HCT116 (cell line): ENCODE measurements at regions not wholly inside any gene's neighbourhood (a gene's known extent, or its start where the extent isn't known, plus 50 kb on each side); places are given as distances from the start of the nearest gene placed in this dataset.

Experiments
- ATAC-seq: fragments of 200-7000 bp; cut with Tn5 transposase; 2 replicates; pipeline ENCODE4 v1.9.1; 2020; ENCODE audit warnings: mild to moderate bottlenecking, moderate library complexity
- BruUV-seq: library from RNA; stranded (reverse); fragments of 400-500 nt; replicated peaks from 2 replicates; lab custom pipeline; 2021; lab: Mats Ljungman, UMichigan
- CTCF ChIA-PET: fragments of 300-600 bp; sonication (Branson Sonifier 250); formaldehyde crosslinking; loops from one replicate; lab custom pipeline; 2021; ENCODE audit warnings: antibody characterized with exemption; lab: Charles Lee
- POLR2A ChIA-PET: fragments of 300-600, 350-600 bp; sonication (Branson Sonifier 250); formaldehyde crosslinking; loops from one replicate; lab custom pipeline; 2021; ENCODE audit warnings: antibody characterized with exemption; lab: Charles Lee
- RAD21 ChIA-PET, 2 experiments: fragments of 300-600 bp; sonication (Branson Sonifier 250); formaldehyde crosslinking; loops; one replicate each; lab custom pipeline; 2023; ENCODE audit warnings: low total read pairs in 2 of 2; ENCODE audit not compliant: uncharacterized antibody in 2 of 2, unreplicated experiment in 2 of 2, low non-redundant PET in 1 of 2; lab: Charles Lee
- DNase-seq: peaks from one replicate; pipeline ENCODE4 v3.0.0-alpha.2; 2010; ENCODE audit warnings: low read depth, low spot score
- H2AFZ ChIP-seq: fragments of 200-600 bp; shearing (Covaris generic), sonication (generic); 2 replicates; pipeline ENCODE4 v1.6.1; 2017; ENCODE audit warnings: low read depth, mixed run types, mixed read lengths, antibody characterized with exemption, low read length; ENCODE audit not compliant: poor library complexity, severe bottlenecking
- H3K27ac ChIP-seq: 2 replicates; pipeline ENCODE4 v1.5.1; 2012; ENCODE audit warnings: low read depth, low read length
- H3K27me3 ChIP-seq: fragments of 200-600 bp; sonication (generic); 2 replicates; pipeline ENCODE4 v1.6.1; 2016; ENCODE audit warnings: mixed run types, low read length, mixed read lengths; ENCODE audit not compliant: insufficient read depth
- H3K36me3 ChIP-seq, 2 experiments: fragments of 200-500 bp in 1 of 2; fragments of 200-600 bp in 1 of 2; sonication (Bioruptor generic) in 1 of 2; sonication (generic) in 1 of 2; 2 replicates each; pipeline versions ENCODE4 v1.5.1 to v1.6.1; 2014 to 2016; ENCODE audit warnings: low read length in 2 of 2, inconsistent platforms in 1 of 2, mixed read lengths in 1 of 2, mixed run types in 1 of 2; ENCODE audit not compliant: insufficient read depth in 2 of 2, control insufficient read depth in 1 of 2
- H3K4me1 ChIP-seq, 2 experiments: fragments of 200-600 bp in 1 of 2; sonication (generic) in 1 of 2; 2 replicates each; pipeline versions ENCODE4 v1.5.1 to v1.6.1; 2012 to 2017; ENCODE audit warnings: low read length in 2 of 2, inconsistent platforms in 1 of 2, mild to moderate bottlenecking in 1 of 2, mixed read lengths in 1 of 2, mixed run types in 1 of 2, moderate library complexity in 1 of 2; ENCODE audit not compliant: insufficient read depth in 2 of 2, control insufficient read depth in 1 of 2
- H3K4me2 ChIP-seq: fragments of 200-600 bp; sonication (generic); 2 replicates; pipeline ENCODE4 v1.6.1; 2017; ENCODE audit warnings: mixed run types, low read length, mixed read lengths
- H3K4me3 ChIP-seq, 2 experiments: fragments of 200-600 bp in 1 of 2; sonication (generic) in 1 of 2; replicated peaks in 1 of 2; 2 replicates each; pipeline ENCODE4 v1.5.1; 2011 to 2016; ENCODE audit warnings: low read length in 2 of 2, control low read depth in 1 of 2, low read depth in 1 of 2, mild to moderate bottlenecking in 1 of 2, mixed read lengths in 1 of 2, mixed run types in 1 of 2
- H3K79me2 ChIP-seq: fragments of 200-600 bp; sonication (generic); 2 replicates; pipeline ENCODE4 v1.6.1; 2017; ENCODE audit warnings: mild to moderate bottlenecking, mixed run types, low read length, moderate library complexity, mixed read lengths; ENCODE audit not compliant: insufficient read depth
- H3K9ac ChIP-seq: fragments of 200-600 bp; sonication (generic); 2 replicates; pipeline ENCODE4 v1.6.1; 2016; ENCODE audit warnings: low read length, mixed read lengths
- H3K9me2 ChIP-seq: fragments of 200-600 bp; sonication (generic), shearing (Covaris generic); 2 replicates; pipeline ENCODE4 v1.6.1; 2017; ENCODE audit warnings: mixed run types, mild to moderate bottlenecking, moderate library complexity; ENCODE audit not compliant: insufficient read depth
- H3K9me3 ChIP-seq, 2 experiments: fragments of 200-500 bp in 1 of 2; fragments of 200-600 bp in 1 of 2; sonication (Bioruptor generic) in 1 of 2; sonication (generic) in 1 of 2; 2 replicates each; pipeline ENCODE4 v1.6.1; 2014 to 2017; ENCODE audit warnings: low read length in 2 of 2, mixed read lengths in 2 of 2, inconsistent platforms in 1 of 2, low read depth in 1 of 2, mild to moderate bottlenecking in 1 of 2, mixed run types in 1 of 2, moderate library complexity in 1 of 2; ENCODE audit not compliant: control insufficient read depth in 1 of 2, insufficient read depth in 1 of 2
- H4K20me1 ChIP-seq: fragments of 200-600 bp; sonication (generic), shearing (Covaris generic); 2 replicates; pipeline ENCODE4 v1.6.1; 2017; ENCODE audit warnings: mixed run types, mild to moderate bottlenecking, moderate library complexity; ENCODE audit not compliant: insufficient read depth
- EGR1 ChIP-seq: IDR thresholded peaks from 2 replicates; pipeline ENCODE4 v1.6.1; 2012; ENCODE audit warnings: low read depth
- ELF1 ChIP-seq: IDR thresholded peaks from 2 replicates; pipeline ENCODE4 v1.6.1; 2012; ENCODE audit warnings: low read depth, borderline replicate concordance
- EZH2phosphoT487 ChIP-seq: fragments of 200-600 bp; IDR thresholded peaks from 2 replicates; pipeline ENCODE4 v1.6.1; 2018; ENCODE audit warnings: antibody characterized with exemption, borderline replicate concordance
- FOSL1 ChIP-seq: IDR thresholded peaks from 2 replicates; pipeline ENCODE4 v1.6.1; 2012; ENCODE audit warnings: low read depth
- JUND ChIP-seq: IDR thresholded peaks from 2 replicates; pipeline ENCODE4 v1.6.1; 2012
- POLR2A ChIP-seq: IDR thresholded peaks from 2 replicates; pipeline ENCODE4 v1.7.0; 2011; ENCODE audit warnings: borderline replicate concordance; ENCODE audit not compliant: insufficient read depth, insufficient read length; ENCODE audit errors: extremely low read depth
- POLR2AphosphoS5 ChIP-seq: IDR thresholded peaks from 2 replicates; pipeline ENCODE4 v1.6.1; 2011; ENCODE audit warnings: mild to moderate bottlenecking, low read depth, low read length, moderate library complexity
- RAD21 ChIP-seq: IDR thresholded peaks from 2 replicates; pipeline ENCODE4 v1.6.1; 2012; ENCODE audit warnings: low read depth, mild to moderate bottlenecking
- SIN3A ChIP-seq: IDR thresholded peaks from 2 replicates; pipeline ENCODE4 v1.6.1; 2012; ENCODE audit warnings: low read depth
- SP1 ChIP-seq: IDR thresholded peaks from 2 replicates; pipeline ENCODE4 v1.6.1; 2012; ENCODE audit warnings: low read depth
- SRF ChIP-seq: IDR thresholded peaks from 2 replicates; pipeline ENCODE4 v1.6.1; 2012; ENCODE audit warnings: low read depth
- TCF7L2 ChIP-seq: IDR thresholded peaks from 2 replicates; pipeline ENCODE4 v1.7.0; 2011; ENCODE audit warnings: borderline replicate concordance, inconsistent platforms; ENCODE audit not compliant: insufficient read depth, insufficient read length; ENCODE audit errors: extremely low read depth
- YY1 ChIP-seq: IDR thresholded peaks from 2 replicates; pipeline ENCODE4 v1.6.1; 2011; ENCODE audit warnings: low read length, low read depth, moderate library complexity, mild to moderate bottlenecking; ENCODE audit not compliant: insufficient replicate concordance; ENCODE audit errors: extremely low read depth
- ZNF274 ChIP-seq: fragments of 200-500 bp; sonication (Bioruptor generic); IDR thresholded peaks from 2 replicates; pipeline ENCODE4 v1.6.1; 2014; ENCODE audit warnings: mild to moderate bottlenecking, low read depth, low read length, inconsistent platforms
- intact Hi-C: fragments of 100-400 bp; cut with micrococcal nuclease; formaldehyde crosslinking; loops from 2 replicates; pipeline ENCODE4 v1.10.0; 2022
- TF ChIP-seq, protein P1 (sequence below): IDR thresholded peaks from 2 replicates; pipeline ENCODE4 v1.6.1; 2011; ENCODE audit warnings: mild to moderate bottlenecking, low read length, moderate library complexity; ENCODE audit not compliant: insufficient replicate concordance; ENCODE audit errors: extremely low read depth
- TF ChIP-seq, protein P2 (sequence below), 3 experiments: fragments of 200-600 bp in 1 of 3; sonication (generic) in 1 of 3; IDR thresholded peaks in 2 of 3; conservative IDR thresholded peaks in 1 of 3; 2 replicates each; pipeline ENCODE4 v1.5.1; 2012 to 2017; ENCODE audit warnings: low read depth in 2 of 3, low read length in 2 of 3, antibody characterized with exemption in 1 of 3, borderline replicate concordance in 1 of 3, control low read depth in 1 of 3, mild to moderate bottlenecking in 1 of 3, mixed read lengths in 1 of 3, mixed run types in 1 of 3, moderate library complexity in 1 of 3; ENCODE audit not compliant: insufficient read depth in 1 of 3
- TF ChIP-seq, protein P3 (sequence below): IDR thresholded peaks from 2 replicates; pipeline ENCODE4 v1.6.1; 2012
- TF ChIP-seq, protein P4 (sequence below): IDR thresholded peaks from 2 replicates; pipeline ENCODE4 v1.6.1; 2012

DNA sequence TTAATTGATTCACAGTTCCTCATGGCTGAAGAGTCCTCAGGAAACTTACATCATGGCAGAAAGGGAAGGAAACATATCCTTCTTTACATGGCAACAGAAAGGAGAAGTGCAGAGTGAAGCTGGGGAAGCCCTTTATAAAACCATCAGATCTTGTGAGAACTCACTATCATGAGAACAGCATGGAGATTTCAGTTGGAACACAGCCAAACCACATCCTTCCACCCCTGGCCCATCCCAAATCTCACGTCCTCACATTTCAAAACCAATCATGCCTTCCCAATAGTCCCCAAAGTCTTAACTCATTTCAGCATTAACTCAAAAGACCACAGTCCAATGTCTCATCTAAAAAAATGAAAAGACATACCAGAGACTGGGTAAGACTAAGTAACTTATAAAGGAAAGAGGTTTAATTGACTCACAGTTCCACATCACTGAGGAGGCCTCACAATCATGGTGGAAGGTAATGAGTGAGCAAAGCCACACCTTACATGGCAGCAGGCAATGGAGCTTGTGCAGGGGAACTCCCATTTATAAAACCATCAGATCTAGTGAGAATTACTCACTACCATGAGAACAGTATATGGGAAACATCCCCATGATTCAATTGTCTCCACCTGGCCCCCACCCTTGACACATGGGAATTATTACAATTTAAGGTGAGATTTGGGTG lies 105.2 kb downstream of the MRPL39 start:
- no peak for ATAC-seq
- no TSS peak for BruUV-seq
- H3K9me3 ChIP-seq: no peaks in the 10 kb centered on the region

More for the DNA sequence above, 105.2 kb downstream of the MRPL39 start:
- Histone ChIP-seq H3K9ac (no peak overlapping the region), H3K9me2 (no peaks in the 10 kb centered on the region), H4K20me1 (no peaks in the 10 kb centered on the region), H2AFZ (no peak overlapping the region), H3K4me2 (no peak overlapping the region), H3K4me1 (no peaks in the 10 kb centered on the region), H3K27ac (no peak overlapping the region), H3K27me3 (no peaks in the 10 kb centered on the region), H3K4me3 (no peak overlapping the region), H3K36me3 (no peaks in the 10 kb centered on the region), H3K79me2 (no peaks in the 10 kb centered on the region)
- RAD21 ChIA-PET: no interaction called here
- POLR2A ChIA-PET: no interaction called here
- DNase-seq: no peak
- TF ChIP-seq ZNF274 (no peak), POLR2AphosphoS5 (no peak), FOSL1 (no peak), JUND (no peak), EZH2phosphoT487 (no peak), ELF1 (no peak), SRF (no peak), SP1 (no peak), EGR1 (no peak), POLR2A (no peak), YY1 (no peak), RAD21 (no peak), TCF7L2 (no peak), SIN3A (no peak)
- TF ChIP-seq, protein P1, sequence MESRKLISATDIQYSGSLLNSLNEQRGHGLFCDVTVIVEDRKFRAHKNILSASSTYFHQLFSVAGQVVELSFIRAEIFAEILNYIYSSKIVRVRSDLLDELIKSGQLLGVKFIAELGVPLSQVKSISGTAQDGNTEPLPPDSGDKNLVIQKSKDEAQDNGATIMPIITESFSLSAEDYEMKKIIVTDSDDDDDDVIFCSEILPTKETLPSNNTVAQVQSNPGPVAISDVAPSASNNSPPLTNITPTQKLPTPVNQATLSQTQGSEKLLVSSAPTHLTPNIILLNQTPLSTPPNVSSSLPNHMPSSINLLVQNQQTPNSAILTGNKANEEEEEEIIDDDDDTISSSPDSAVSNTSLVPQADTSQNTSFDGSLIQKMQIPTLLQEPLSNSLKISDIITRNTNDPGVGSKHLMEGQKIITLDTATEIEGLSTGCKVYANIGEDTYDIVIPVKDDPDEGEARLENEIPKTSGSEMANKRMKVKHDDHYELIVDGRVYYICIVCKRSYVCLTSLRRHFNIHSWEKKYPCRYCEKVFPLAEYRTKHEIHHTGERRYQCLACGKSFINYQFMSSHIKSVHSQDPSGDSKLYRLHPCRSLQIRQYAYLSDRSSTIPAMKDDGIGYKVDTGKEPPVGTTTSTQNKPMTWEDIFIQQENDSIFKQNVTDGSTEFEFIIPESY: no peak
- TF ChIP-seq, protein P2, sequence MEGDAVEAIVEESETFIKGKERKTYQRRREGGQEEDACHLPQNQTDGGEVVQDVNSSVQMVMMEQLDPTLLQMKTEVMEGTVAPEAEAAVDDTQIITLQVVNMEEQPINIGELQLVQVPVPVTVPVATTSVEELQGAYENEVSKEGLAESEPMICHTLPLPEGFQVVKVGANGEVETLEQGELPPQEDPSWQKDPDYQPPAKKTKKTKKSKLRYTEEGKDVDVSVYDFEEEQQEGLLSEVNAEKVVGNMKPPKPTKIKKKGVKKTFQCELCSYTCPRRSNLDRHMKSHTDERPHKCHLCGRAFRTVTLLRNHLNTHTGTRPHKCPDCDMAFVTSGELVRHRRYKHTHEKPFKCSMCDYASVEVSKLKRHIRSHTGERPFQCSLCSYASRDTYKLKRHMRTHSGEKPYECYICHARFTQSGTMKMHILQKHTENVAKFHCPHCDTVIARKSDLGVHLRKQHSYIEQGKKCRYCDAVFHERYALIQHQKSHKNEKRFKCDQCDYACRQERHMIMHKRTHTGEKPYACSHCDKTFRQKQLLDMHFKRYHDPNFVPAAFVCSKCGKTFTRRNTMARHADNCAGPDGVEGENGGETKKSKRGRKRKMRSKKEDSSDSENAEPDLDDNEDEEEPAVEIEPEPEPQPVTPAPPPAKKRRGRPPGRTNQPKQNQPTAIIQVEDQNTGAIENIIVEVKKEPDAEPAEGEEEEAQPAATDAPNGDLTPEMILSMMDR (IDR thresholded peaks at IDR 0.05 in 2 of 3, conservative IDR thresholded peaks at IDR 0.05 in 1 of 3; ENCODE audit: borderline replicate concordance in 1 of 3, insufficient read depth in 1 of 3, low read depth in 2 of 3, low read length in 2 of 3): no peak
- TF ChIP-seq, protein P3, sequence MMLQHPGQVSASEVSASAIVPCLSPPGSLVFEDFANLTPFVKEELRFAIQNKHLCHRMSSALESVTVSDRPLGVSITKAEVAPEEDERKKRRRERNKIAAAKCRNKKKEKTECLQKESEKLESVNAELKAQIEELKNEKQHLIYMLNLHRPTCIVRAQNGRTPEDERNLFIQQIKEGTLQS: no peak
- TF ChIP-seq, protein P4, sequence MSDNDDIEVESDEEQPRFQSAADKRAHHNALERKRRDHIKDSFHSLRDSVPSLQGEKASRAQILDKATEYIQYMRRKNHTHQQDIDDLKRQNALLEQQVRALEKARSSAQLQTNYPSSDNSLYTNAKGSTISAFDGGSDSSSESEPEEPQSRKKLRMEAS: no peak
- CTCF ChIA-PET: no interaction called here
- intact Hi-C loops: no loop called here
